Duodenal mucosa (tissue), 2 donors: ENCODE measurements at regions not wholly inside any gene's neighbourhood (a gene's known extent, or its start where the extent isn't known, plus 50 kb on each side); places are given as distances from the start of the nearest gene placed in this dataset.

Source experiments
- H3K27ac ChIP-seq: one replicate; pipeline ENCODE4 v1.7.0; 2013; ENCODE audit warnings: low read depth, low read length
- H3K27me3 ChIP-seq, 2 donors: one replicate each; pipeline ENCODE4 v1.7.0; 2013; ENCODE audit warnings: low read length in 2 of 2, control low read depth in 1 of 2; ENCODE audit not compliant: insufficient read depth in 2 of 2, control insufficient read depth in 1 of 2
- H3K36me3 ChIP-seq, 2 donors: one replicate each; pipeline ENCODE4 v1.7.0; 2013; ENCODE audit warnings: low read length in 2 of 2, control low read depth in 1 of 2; ENCODE audit not compliant: insufficient read depth in 2 of 2, control insufficient read depth in 1 of 2
- H3K4me1 ChIP-seq, 2 donors: one replicate each; pipeline ENCODE4 v1.7.0; 2013; ENCODE audit warnings: low read length in 2 of 2, control low read depth in 1 of 2; ENCODE audit not compliant: insufficient read depth in 2 of 2, control insufficient read depth in 1 of 2
- H3K4me3 ChIP-seq, 2 donors: one replicate each; pipeline ENCODE4 v1.7.0; 2013; ENCODE audit warnings: low read length in 2 of 2, low read depth in 1 of 2
- H3K9ac ChIP-seq, 2 donors: one replicate each; pipeline ENCODE4 v1.7.0; 2013; ENCODE audit warnings: low read length in 2 of 2, low read depth in 1 of 2
- H3K9me3 ChIP-seq, 2 donors: one replicate each; pipeline ENCODE4 v1.7.0; 2013; ENCODE audit warnings: low read length in 2 of 2, control low read depth in 1 of 2; ENCODE audit not compliant: control insufficient read depth in 1 of 2

DNA sequence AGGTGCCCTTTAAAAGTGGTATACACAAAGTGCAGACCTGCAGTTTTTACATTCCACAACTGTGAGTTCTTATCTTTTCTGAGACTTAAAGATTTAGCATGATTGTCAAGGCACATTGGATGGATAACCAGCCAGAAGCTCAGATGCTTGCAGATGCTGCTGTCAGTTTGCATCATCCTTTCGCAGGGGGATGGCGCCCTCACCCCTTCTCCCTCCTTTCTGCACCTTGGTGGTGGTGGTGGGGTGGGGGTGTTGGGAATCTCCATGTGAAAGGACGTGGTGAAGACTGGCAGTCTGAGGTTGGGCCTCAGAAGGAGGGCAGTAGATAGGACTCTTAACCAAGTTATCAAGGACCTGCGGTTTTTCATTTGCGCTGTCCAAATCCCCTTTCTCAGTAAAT lies 309.6 kb upstream of the SEMA6D start:
- Histone ChIP-seq H3K4me1 (no peaks in the 10 kb centered on the region), H3K9ac (no peak overlapping the region), H3K27ac (no peak overlapping the region), H3K27me3 (no peaks in the 10 kb centered on the region), H3K9me3 (no peaks in the 10 kb centered on the region), H3K36me3 (no peaks in the 10 kb centered on the region), H3K4me3 (no peak overlapping the region)

DNA sequence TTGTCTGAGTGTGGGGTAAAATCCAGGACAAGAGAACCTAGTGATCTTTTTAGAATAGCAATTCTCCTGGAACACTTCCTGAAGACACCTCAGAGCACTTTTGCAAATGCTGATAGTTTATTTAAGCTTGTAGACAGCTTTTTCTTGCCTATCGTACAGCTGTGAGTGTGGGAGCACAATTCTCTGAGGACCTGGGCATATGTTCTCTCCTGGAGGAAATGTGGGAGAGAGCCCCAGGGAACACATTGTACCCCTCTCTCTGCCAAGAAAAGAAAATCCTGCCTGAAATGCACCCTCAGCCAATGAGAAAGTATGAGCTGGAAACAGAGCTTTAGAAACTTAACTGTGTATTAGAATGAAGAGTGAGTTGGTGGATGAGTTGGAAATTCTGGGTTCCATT lies 308.3 kb upstream of the SEMA6D start:
- H3K9ac ChIP-seq: no peak overlapping the region
- no peaks in the 10 kb centered on the region for H3K4me1 ChIP-seq
- H3K27ac ChIP-seq: no peak overlapping the region
- H3K36me3 ChIP-seq: no peaks in the 10 kb centered on the region
- no peaks in the 10 kb centered on the region for H3K9me3 ChIP-seq
- no peak overlapping the region for H3K4me3 ChIP-seq
- H3K27me3 ChIP-seq: no peaks in the 10 kb centered on the region

DNA sequence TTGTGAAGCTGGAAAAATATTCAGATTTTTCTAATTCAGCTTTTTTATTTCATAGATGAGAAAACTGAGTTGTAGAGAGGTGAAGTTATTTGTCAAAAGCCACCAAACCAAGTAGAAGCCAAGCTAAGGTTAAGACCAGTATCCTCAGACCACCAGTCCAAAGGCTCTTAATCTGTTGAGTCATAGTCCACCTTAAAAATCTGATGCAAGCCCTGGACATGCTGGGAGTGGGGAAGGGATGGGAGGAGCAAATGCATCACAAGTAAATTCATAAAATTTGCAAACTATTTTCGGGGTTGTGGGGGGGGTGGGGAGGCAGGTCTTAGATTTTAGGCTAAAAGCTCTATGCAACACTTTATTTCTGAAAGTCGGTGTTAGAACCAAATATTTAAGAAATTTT lies 307.7 kb upstream of the SEMA6D start:
- H3K9me3 ChIP-seq: no peaks in the 10 kb centered on the region
- H3K4me1 ChIP-seq: no peaks in the 10 kb centered on the region
- no peaks in the 10 kb centered on the region for H3K27me3 ChIP-seq
- no peak overlapping the region for H3K4me3 ChIP-seq
- no peak overlapping the region for H3K9ac ChIP-seq
- H3K36me3 ChIP-seq: no peaks in the 10 kb centered on the region
- no peak overlapping the region for H3K27ac ChIP-seq

- Histone ChIP-seq H3K4me1 (no peaks in the 10 kb centered on the region), H3K36me3 (no peaks in the 10 kb centered on the region), H3K27ac (no peak overlapping the region)
These were observed 307.1 kb upstream of the SEMA6D start for GRCh38 chr15:47410247-47410646.

DNA sequence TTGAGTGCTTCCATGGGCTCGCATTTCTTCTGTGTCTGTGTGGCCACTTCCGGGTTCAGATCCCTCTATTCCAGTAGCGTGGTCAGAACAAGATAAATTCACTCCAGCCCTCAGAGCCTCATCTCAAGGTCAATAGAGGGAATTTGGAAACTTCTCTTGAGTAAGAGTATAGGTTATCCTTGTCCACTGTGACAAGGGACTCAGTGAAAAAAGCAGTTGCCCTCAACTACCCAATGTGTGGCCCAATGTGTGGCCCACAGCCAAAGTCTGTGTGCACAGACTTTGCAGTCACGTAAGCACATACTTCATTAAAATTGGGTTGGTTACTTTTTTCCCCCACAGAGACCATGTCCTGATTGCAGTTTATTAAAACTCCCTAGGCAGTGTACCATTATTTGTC lies 305.6 kb upstream of the SEMA6D start:
- no peaks in the 10 kb centered on the region for H3K4me1 ChIP-seq
- no peak overlapping the region for H3K4me3 ChIP-seq

More at GRCh38 chr15:47410247-47410646, 307.1 kb upstream of the SEMA6D start:
- H3K9me3 ChIP-seq: no peaks in the 10 kb centered on the region
- no peak overlapping the region for H3K9ac ChIP-seq
- H3K27me3 ChIP-seq: no peaks in the 10 kb centered on the region
- H3K4me3 ChIP-seq: no peak overlapping the region

GRCh38 chr15:47412136-47412535 lies 305.2 kb upstream of the SEMA6D start:
- no peaks in the 10 kb centered on the region for H3K27me3 ChIP-seq
- H3K4me3 ChIP-seq: no peak overlapping the region
- H3K36me3 ChIP-seq: no peaks in the 10 kb centered on the region
- H3K9me3 ChIP-seq: no peaks in the 10 kb centered on the region
- H3K9ac ChIP-seq: no peak overlapping the region
- no peaks in the 10 kb centered on the region for H3K4me1 ChIP-seq
- H3K27ac ChIP-seq: no peak overlapping the region

More for the DNA sequence above, 305.6 kb upstream of the SEMA6D start:
- no peaks in the 10 kb centered on the region for H3K9me3 ChIP-seq
- H3K9ac ChIP-seq: no peak overlapping the region
- H3K27me3 ChIP-seq: no peaks in the 10 kb centered on the region
- H3K36me3 ChIP-seq: no peaks in the 10 kb centered on the region
- H3K27ac ChIP-seq: no peak overlapping the region

- Histone ChIP-seq H3K4me3 (no peak overlapping the region), H3K27me3 (no peaks in the 10 kb centered on the region), H3K9ac (no peak overlapping the region), H3K27ac (no peak overlapping the region), H3K36me3 (no peaks in the 10 kb centered on the region), H3K4me1 (no peaks in the 10 kb centered on the region), H3K9me3 (no peaks in the 10 kb centered on the region)
These were observed 304.5 kb upstream of the SEMA6D start for GRCh38 chr15:47412802-47413201.

GRCh38 chr15:47414207-47414606 lies 303.1 kb upstream of the SEMA6D start:
- no peaks in the 10 kb centered on the region for H3K36me3 ChIP-seq
- H3K27ac ChIP-seq: no peak overlapping the region
- no peak overlapping the region for H3K9ac ChIP-seq
- H3K4me3 ChIP-seq: no peak overlapping the region
- no peaks in the 10 kb centered on the region for H3K9me3 ChIP-seq
- H3K27me3 ChIP-seq: no peaks in the 10 kb centered on the region
- no peaks in the 10 kb centered on the region for H3K4me1 ChIP-seq

DNA sequence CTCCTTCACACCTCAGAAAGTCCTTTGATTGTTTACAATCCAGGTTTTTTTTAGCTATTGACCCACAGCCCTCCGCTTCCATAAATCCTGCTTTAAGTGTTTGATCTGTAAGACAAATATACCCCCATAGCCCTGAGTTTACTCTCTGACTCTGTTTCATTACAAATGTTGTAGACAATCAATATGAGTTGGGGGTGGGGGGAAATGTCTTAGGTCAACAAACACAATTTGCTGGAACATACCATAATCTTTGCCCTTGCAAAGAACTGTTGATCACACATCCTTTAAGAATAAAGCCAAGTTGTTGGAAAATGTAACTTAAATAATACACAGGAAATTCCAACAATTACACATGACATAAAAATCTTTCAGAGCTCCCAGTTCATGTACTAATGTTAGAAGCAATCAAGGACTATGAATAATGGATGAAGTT lies 301.8 kb upstream of the SEMA6D start:
- H3K4me3 ChIP-seq: no peak overlapping the region
- no peaks in the 10 kb centered on the region for H3K36me3 ChIP-seq
- no peaks in the 10 kb centered on the region for H3K9me3 ChIP-seq
- no peaks in the 10 kb centered on the region for H3K4me1 ChIP-seq
- no peak overlapping the region for H3K27ac ChIP-seq
- H3K27me3 ChIP-seq: no peaks in the 10 kb centered on the region
- H3K9ac ChIP-seq: no peak overlapping the region

- no peak overlapping the region for H3K9ac ChIP-seq
- H3K27me3 ChIP-seq: no peaks in the 10 kb centered on the region
- no peak overlapping the region for H3K27ac ChIP-seq
- no peaks in the 10 kb centered on the region for H3K9me3 ChIP-seq
- no peaks in the 10 kb centered on the region for H3K4me1 ChIP-seq
- H3K36me3 ChIP-seq: no peaks in the 10 kb centered on the region
- no peak overlapping the region for H3K4me3 ChIP-seq
These were observed 294.2 kb upstream of the SEMA6D start for GRCh38 chr15:47422881-47423665.
